ENCODE measurements at regions not wholly inside any gene's neighbourhood (a gene's known extent, or its start where the extent isn't known, plus 50 kb on each side); places are given as distances from the start of the nearest gene placed in this dataset.

GRCh38 chr14:76653875-76654572, 107.2 kb upstream of the VASH1 start:
- TF ChIP-seq TAF1 (IDR thresholded peaks at IDR 0.05; ENCODE audit: low read depth) (no peak), SMC3 (conservative IDR thresholded peaks at IDR 0.05; ENCODE audit: poor library complexity) (no peak), CTCF (IDR thresholded peaks at IDR 0.05; ENCODE audit: poor library complexity, severe bottlenecking) (no peak), MXI1 (conservative IDR thresholded peaks at IDR 0.05; ENCODE audit: poor library complexity, severe bottlenecking) (no peak), REST (IDR thresholded peaks at IDR 0.05; ENCODE audit: borderline replicate concordance) (no peak), RAD21 (conservative IDR thresholded peaks at IDR 0.05) (no peak)

All from neural cell (in vitro differentiated cells).